OCI-LY1 (cell line): ENCODE measurements at regions not wholly inside any gene's neighbourhood (a gene's known extent, or its start where the extent isn't known, plus 50 kb on each side); places are given as distances from the start of the nearest gene placed in this dataset.

Experiments used
- H2AFZ ChIP-seq: fragments of 200-600 bp; sonication (generic), shearing (Covaris generic); 2 replicates; pipeline ENCODE4 v1.6.0; 2014; ENCODE audit warnings: antibody characterized with exemption, mild to moderate bottlenecking, low read length
- H3F3A ChIP-seq: fragments of 200-600 bp; sonication (generic), shearing (Covaris generic); 2 replicates; pipeline ENCODE4 v1.6.0; 2014; ENCODE audit warnings: mild to moderate bottlenecking, antibody characterized with exemption, low read length, moderate library complexity; ENCODE audit not compliant: insufficient read depth
- H3K27ac ChIP-seq: fragments of 200-600 bp; sonication (generic); 2 replicates; pipeline ENCODE4 v1.5.1; 2014; ENCODE audit warnings: low read length, mixed run types, mild to moderate bottlenecking, low read depth; ENCODE audit not compliant: poor library complexity, severe bottlenecking
- H3K27me3 ChIP-seq: fragments of 200-600 bp; sonication (generic); 2 replicates; pipeline ENCODE4 v1.6.0; 2014; ENCODE audit warnings: antibody characterized with exemption, mild to moderate bottlenecking, low read length, moderate library complexity; ENCODE audit not compliant: insufficient read depth
- H3K36me3 ChIP-seq: fragments of 200-600 bp; sonication (generic); 2 replicates; pipeline ENCODE4 v1.6.1; 2014; ENCODE audit warnings: mild to moderate bottlenecking, antibody characterized with exemption, low read length, moderate library complexity, mixed read lengths; ENCODE audit not compliant: insufficient read depth
- H3K4me1 ChIP-seq: fragments of 200-600 bp; sonication (generic); 2 replicates; pipeline ENCODE4 v1.5.1; 2014; ENCODE audit warnings: mild to moderate bottlenecking, low read length, moderate library complexity; ENCODE audit not compliant: insufficient read depth, severe bottlenecking
- H3K4me2 ChIP-seq: fragments of 200-600 bp; sonication (generic), shearing (Covaris generic); 2 replicates; pipeline ENCODE4 v1.6.1; 2014; ENCODE audit warnings: low read length
- H3K4me3 ChIP-seq: fragments of 200-600 bp; sonication (generic); 2 replicates; pipeline ENCODE4 v1.5.1; 2014; ENCODE audit warnings: low read length, low read depth, mild to moderate bottlenecking, mixed read lengths; ENCODE audit not compliant: poor library complexity, severe bottlenecking
- H3K79me2 ChIP-seq: fragments of 200-600 bp; shearing (Covaris generic); 2 replicates; pipeline ENCODE4 v1.6.1; 2016; ENCODE audit warnings: mixed run types, low read length, mixed read lengths; ENCODE audit not compliant: insufficient read depth
- H3K9ac ChIP-seq: fragments of 200-600 bp; sonication (generic), shearing (Covaris generic); 2 replicates; pipeline ENCODE4 v1.6.1; 2014; ENCODE audit warnings: mild to moderate bottlenecking, low read length, mixed read lengths
- H3K9me2 ChIP-seq: fragments of 200-600 bp; sonication (generic), shearing (Covaris generic); 2 replicates; pipeline ENCODE4 v1.6.1; 2014; ENCODE audit warnings: low read depth, mild to moderate bottlenecking, low read length, mixed read lengths
- H3K9me3 ChIP-seq: fragments of 200-600 bp; shearing (Covaris generic); 2 replicates; pipeline ENCODE4 v1.6.1; 2014; ENCODE audit warnings: low read length, mixed read lengths
- H4K20me1 ChIP-seq: fragments of 200-600 bp; sonication (generic), shearing (Covaris generic); 2 replicates; pipeline ENCODE4 v1.6.0; 2016; ENCODE audit warnings: mild to moderate bottlenecking, low read length; ENCODE audit not compliant: insufficient read depth
- CTCF ChIP-seq: fragments of 200-600 bp; sonication (generic), shearing (Covaris generic); IDR thresholded peaks from 2 replicates; pipeline ENCODE4 v1.5.1; 2017; ENCODE audit warnings: mild to moderate bottlenecking, antibody characterized with exemption, low read length, moderate library complexity, mixed read lengths
- EZH2 ChIP-seq: fragments of 200-600 bp; sonication (generic), shearing (Covaris generic); IDR thresholded peaks from 2 replicates; pipeline ENCODE4 v1.8.0; 2017; ENCODE audit warnings: borderline replicate concordance, mixed run types, mild to moderate bottlenecking, antibody characterized with exemption, low read length, moderate library complexity, mixed read lengths

DNA sequence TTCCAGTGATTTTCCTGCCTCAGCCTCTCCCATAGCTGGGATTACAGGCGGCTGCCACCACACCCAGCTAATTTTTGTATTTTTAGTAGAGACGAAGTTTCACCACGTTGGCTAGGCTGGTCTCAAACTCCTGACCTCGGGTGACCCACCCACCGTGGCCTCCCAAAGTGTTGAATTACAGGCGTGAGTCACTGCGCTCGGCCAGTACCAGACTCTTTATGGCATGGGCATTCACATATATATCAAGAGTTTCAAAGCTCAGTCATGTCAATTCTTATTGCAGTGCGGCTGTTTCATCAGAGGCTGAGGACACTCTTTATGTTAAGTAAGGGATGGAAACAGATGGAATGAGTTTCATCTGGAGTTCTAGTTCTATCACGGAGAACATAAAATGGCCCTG, 315.2 kb upstream of the CDH6 start:
- Histone ChIP-seq H3K9ac (no peak overlapping the region), H3K4me3 (no peak overlapping the region), H3K4me1 (no peaks in the 10 kb centered on the region), H3K9me2 (no peaks in the 10 kb centered on the region), H3K27me3 (no peaks in the 10 kb centered on the region), H3K4me2 (no peak overlapping the region), H4K20me1 (no peaks in the 10 kb centered on the region), H2AFZ (no peak overlapping the region), H3K36me3 (no peaks in the 10 kb centered on the region), H3F3A (no peaks in the 10 kb centered on the region), H3K27ac (no peak overlapping the region), H3K9me3 (no peaks in the 10 kb centered on the region), H3K79me2 (no peaks in the 10 kb centered on the region)
- TF ChIP-seq EZH2 (no peak), CTCF (no peak)

- Histone ChIP-seq H3K4me1 (no peaks in the 10 kb centered on the region), H3K9ac (no peak overlapping the region), H3K9me3 (no peaks in the 10 kb centered on the region), H3K4me3 (no peak overlapping the region), H4K20me1 (no peaks in the 10 kb centered on the region), H3K79me2 (no peaks in the 10 kb centered on the region), H3K27ac (no peak overlapping the region), H2AFZ (no peak overlapping the region), H3K36me3 (no peaks in the 10 kb centered on the region), H3K4me2 (no peak overlapping the region), H3K9me2 (no peaks in the 10 kb centered on the region), H3F3A (no peaks in the 10 kb centered on the region), H3K27me3 (no peaks in the 10 kb centered on the region)
- no peak for TF ChIP-seq EZH2
- TF ChIP-seq CTCF: no peak
Observed at GRCh38 chr5:30874241-30875034, 319.0 kb upstream of the CDH6 start.

GRCh38 chr5:30871196-30871595, 322.3 kb upstream of the CDH6 start:
- Histone ChIP-seq H2AFZ (no peak overlapping the region), H3K4me1 (no peaks in the 10 kb centered on the region), H3K36me3 (no peaks in the 10 kb centered on the region), H3K27me3 (no peaks in the 10 kb centered on the region), H4K20me1 (no peaks in the 10 kb centered on the region), H3F3A (no peaks in the 10 kb centered on the region), H3K79me2 (no peaks in the 10 kb centered on the region), H3K4me2 (no peak overlapping the region), H3K4me3 (no peak overlapping the region), H3K9me2 (no peaks in the 10 kb centered on the region), H3K27ac (no peak overlapping the region), H3K9ac (no peak overlapping the region), H3K9me3 (no peaks in the 10 kb centered on the region)
- TF ChIP-seq CTCF (no peak), EZH2 (no peak)
